HG02970 (cell line): ENCODE measurements at regions not wholly inside any gene's neighbourhood (a gene's known extent, or its start where the extent isn't known, plus 50 kb on each side); places are given as distances from the start of the nearest gene placed in this dataset.
"Not testable (repeated sequence)": the region's sequence is repeated elsewhere in the genome, so short reads cannot be mapped to it uniquely, and the experiment has no call there.

Source experiments
- ATAC-seq: cut with Tn5 transposase; IDR thresholded peaks from one replicate; pipeline ENCODE4 v1.9.1; 2021; ENCODE audit warnings: mild to moderate bottlenecking, moderate library complexity, moderate number of reproducible peaks; ENCODE audit not compliant: unreplicated experiment, low FRiP score

GRCh38 chr9:88831713-88832407, 159.4 kb upstream of the S1PR3 start:
- ATAC-seq = no peak

- no peak for ATAC-seq
Observed at GRCh38 chr9:88833946-88834345, 157.3 kb upstream of the S1PR3 start.

- ATAC-seq = peak; percentile 73
Observed at GRCh38 chr9:88835038-88835466, 156.2 kb upstream of the S1PR3 start.

- ATAC-seq = no peak
Observed at GRCh38 chr9:88835772-88836171, 155.5 kb upstream of the S1PR3 start.

- ATAC-seq = no peak
Observed at GRCh38 chr9:88837731-88838130, 153.5 kb upstream of the S1PR3 start.

GRCh38 chr9:88849878-88850277, 141.4 kb upstream of the S1PR3 start:
- ATAC-seq = not testable (repeated sequence)

GRCh38 chr9:88852794-88853193, 138.5 kb upstream of the S1PR3 start:
- ATAC-seq = no peak

- no peak for ATAC-seq
Observed at GRCh38 chr9:88870627-88871026, 120.6 kb upstream of the S1PR3 start.

GRCh38 chr9:88871669-88872068, 119.6 kb upstream of the S1PR3 start:
- no peak for ATAC-seq

- ATAC-seq = no peak
Observed at GRCh38 chr9:88872192-88872946, 118.9 kb upstream of the S1PR3 start.

- ATAC-seq = no peak
Observed at GRCh38 chr9:88873635-88874034, 117.6 kb upstream of the S1PR3 start.

GRCh38 chr9:88874391-88874790, 116.9 kb upstream of the S1PR3 start:
- ATAC-seq = no peak

GRCh38 chr9:88875400-88876120, 115.7 kb upstream of the S1PR3 start:
- ATAC-seq = no peak

- no peak for ATAC-seq
Observed at GRCh38 chr9:88880199-88880598, 111.1 kb upstream of the S1PR3 start.

GRCh38 chr9:88884291-88884690, 107.0 kb upstream of the S1PR3 start:
- ATAC-seq = not testable (repeated sequence)

- not testable (repeated sequence) for ATAC-seq
Observed at GRCh38 chr9:88886762-88887161, 104.5 kb upstream of the S1PR3 start.

- ATAC-seq = no peak
Observed at GRCh38 chr9:88889386-88889785, 101.9 kb upstream of the S1PR3 start.

GRCh38 chr9:88890546-88890945, 100.7 kb upstream of the S1PR3 start:
- no peak for ATAC-seq

- no peak for ATAC-seq
Observed at GRCh38 chr9:88891040-88891439, 100.2 kb upstream of the S1PR3 start.

- ATAC-seq = no peak
Observed at GRCh38 chr9:88892724-88893123, 98.5 kb upstream of the S1PR3 start.

- no peak for ATAC-seq
Observed at GRCh38 chr9:88897081-88897480, 94.2 kb upstream of the S1PR3 start.
